ENCODE measurements at regions not wholly inside any gene's neighbourhood (a gene's known extent, or its start where the extent isn't known, plus 50 kb on each side); places are given as distances from the start of the nearest gene placed in this dataset.

- Histone ChIP-seq H3K4me3 (ENCODE audit: low read depth in 1 of 5, low read length in 5 of 5) (no peak overlapping the region), H3K9me3 (ENCODE audit: control insufficient read depth in 5 of 5, low read length in 5 of 5) (no peaks in the 10 kb centered on the region)
Observed at GRCh38 chr4:28709891-28710290, 1849.2 kb downstream of the STIM2 start.

GRCh38 chr4:28723371-28723770, 1862.7 kb downstream of the STIM2 start:
- no peaks in the 10 kb centered on the region for H3K4me1 ChIP-seq (ENCODE audit: control insufficient read depth in 5 of 5, insufficient read depth in 5 of 5, low read length in 5 of 5)
- H3K36me3 ChIP-seq (ENCODE audit: control insufficient read depth in 5 of 5, insufficient read depth in 5 of 5, low read length in 5 of 5), result no peaks in the 10 kb centered on the region
- no peak overlapping the region for H3K9ac ChIP-seq (ENCODE audit: low read length in 5 of 5)
- peaks cover 0 to 3% (median 0%) of the 10 kb centered on the region in 5 donors for H3K9me3 ChIP-seq (ENCODE audit: control insufficient read depth in 5 of 5, low read length in 5 of 5)
- no peak overlapping the region for H3K27ac ChIP-seq (ENCODE audit: low read depth, low read length)
- H3K4me3 ChIP-seq (ENCODE audit: low read depth in 1 of 5, low read length in 5 of 5), result no peak overlapping the region
- H3K27me3 ChIP-seq (ENCODE audit: control insufficient read depth in 5 of 5, insufficient read depth in 4 of 5, low read length in 5 of 5), result no peaks in the 10 kb centered on the region

More at GRCh38 chr4:28709891-28710290, 1849.2 kb downstream of the STIM2 start:
- Histone ChIP-seq H3K27ac (ENCODE audit: low read depth, low read length) (no peak overlapping the region), H3K9ac (ENCODE audit: low read length in 5 of 5) (no peak overlapping the region), H3K27me3 (ENCODE audit: control insufficient read depth in 5 of 5, insufficient read depth in 4 of 5, low read length in 5 of 5) (no peaks in the 10 kb centered on the region), H3K4me1 (ENCODE audit: control insufficient read depth in 5 of 5, insufficient read depth in 5 of 5, low read length in 5 of 5) (no peaks in the 10 kb centered on the region), H3K36me3 (ENCODE audit: control insufficient read depth in 5 of 5, insufficient read depth in 5 of 5, low read length in 5 of 5) (no peaks in the 10 kb centered on the region)

GRCh38 chr4:28724239-28724638, 1863.6 kb downstream of the STIM2 start:
- H3K4me1 ChIP-seq (ENCODE audit: control insufficient read depth in 5 of 5, insufficient read depth in 5 of 5, low read length in 5 of 5), result no peaks in the 10 kb centered on the region
- no peaks in the 10 kb centered on the region for H3K27me3 ChIP-seq (ENCODE audit: control insufficient read depth in 5 of 5, insufficient read depth in 4 of 5, low read length in 5 of 5)
- peaks cover 0 to 3% (median 0%) of the 10 kb centered on the region in 5 donors for H3K9me3 ChIP-seq (ENCODE audit: control insufficient read depth in 5 of 5, low read length in 5 of 5)
- no peak overlapping the region for H3K27ac ChIP-seq (ENCODE audit: low read depth, low read length)
- H3K9ac ChIP-seq (ENCODE audit: low read length in 5 of 5), result no peak overlapping the region
- H3K36me3 ChIP-seq (ENCODE audit: control insufficient read depth in 5 of 5, insufficient read depth in 5 of 5, low read length in 5 of 5), result no peaks in the 10 kb centered on the region
- H3K4me3 ChIP-seq (ENCODE audit: low read depth in 1 of 5, low read length in 5 of 5), result no peak overlapping the region

GRCh38 chr4:28730304-28730703, 1869.7 kb downstream of the STIM2 start:
- no peak overlapping the region for H3K27ac ChIP-seq (ENCODE audit: low read depth, low read length)
- peaks cover 0 to 3% (median 0%) of the 10 kb centered on the region in 5 donors for H3K9me3 ChIP-seq (ENCODE audit: control insufficient read depth in 5 of 5, low read length in 5 of 5)

GRCh38 chr4:28744066-28744465, 1883.4 kb downstream of the STIM2 start:
- Histone ChIP-seq H3K27ac (ENCODE audit: low read depth, low read length) (no peak overlapping the region), H3K27me3 (ENCODE audit: control insufficient read depth in 5 of 5, insufficient read depth in 4 of 5, low read length in 5 of 5) (no peaks in the 10 kb centered on the region), H3K36me3 (ENCODE audit: control insufficient read depth in 5 of 5, insufficient read depth in 5 of 5, low read length in 5 of 5) (no peaks in the 10 kb centered on the region), H3K4me1 (ENCODE audit: control insufficient read depth in 5 of 5, insufficient read depth in 5 of 5, low read length in 5 of 5) (no peaks in the 10 kb centered on the region), H3K9ac (ENCODE audit: low read length in 5 of 5) (no peak overlapping the region), H3K9me3 (ENCODE audit: control insufficient read depth in 5 of 5, low read length in 5 of 5) (no peaks in the 10 kb centered on the region), H3K4me3 (ENCODE audit: low read depth in 1 of 5, low read length in 5 of 5) (no peak overlapping the region)

More at GRCh38 chr4:28730304-28730703, 1869.7 kb downstream of the STIM2 start:
- Histone ChIP-seq H3K27me3 (ENCODE audit: control insufficient read depth in 5 of 5, insufficient read depth in 4 of 5, low read length in 5 of 5) (no peaks in the 10 kb centered on the region), H3K4me1 (ENCODE audit: control insufficient read depth in 5 of 5, insufficient read depth in 5 of 5, low read length in 5 of 5) (no peaks in the 10 kb centered on the region), H3K4me3 (ENCODE audit: low read depth in 1 of 5, low read length in 5 of 5) (no peak overlapping the region), H3K36me3 (ENCODE audit: control insufficient read depth in 5 of 5, insufficient read depth in 5 of 5, low read length in 5 of 5) (no peaks in the 10 kb centered on the region), H3K9ac (ENCODE audit: low read length in 5 of 5) (no peak overlapping the region)

GRCh38 chr4:28754376-28754775, 1893.7 kb downstream of the STIM2 start:
- Histone ChIP-seq H3K27ac (ENCODE audit: low read depth, low read length) (no peak overlapping the region), H3K4me1 (ENCODE audit: control insufficient read depth in 5 of 5, insufficient read depth in 5 of 5, low read length in 5 of 5) (no peaks in the 10 kb centered on the region), H3K9me3 (ENCODE audit: control insufficient read depth in 5 of 5, low read length in 5 of 5) (no peaks in the 10 kb centered on the region), H3K36me3 (ENCODE audit: control insufficient read depth in 5 of 5, insufficient read depth in 5 of 5, low read length in 5 of 5) (no peaks in the 10 kb centered on the region), H3K27me3 (ENCODE audit: control insufficient read depth in 5 of 5, insufficient read depth in 4 of 5, low read length in 5 of 5) (no peaks in the 10 kb centered on the region), H3K4me3 (ENCODE audit: low read depth in 1 of 5, low read length in 5 of 5) (no peak overlapping the region), H3K9ac (ENCODE audit: low read length in 5 of 5) (no peak overlapping the region)

- H3K4me3 ChIP-seq (ENCODE audit: low read depth in 1 of 5, low read length in 5 of 5), result no peak overlapping the region
- no peaks in the 10 kb centered on the region for H3K36me3 ChIP-seq (ENCODE audit: control insufficient read depth in 5 of 5, insufficient read depth in 5 of 5, low read length in 5 of 5)
- no peaks in the 10 kb centered on the region for H3K9me3 ChIP-seq (ENCODE audit: control insufficient read depth in 5 of 5, low read length in 5 of 5)
- no peak overlapping the region for H3K9ac ChIP-seq (ENCODE audit: low read length in 5 of 5)
- no peak overlapping the region for H3K27ac ChIP-seq (ENCODE audit: low read depth, low read length)
- H3K27me3 ChIP-seq (ENCODE audit: control insufficient read depth in 5 of 5, insufficient read depth in 4 of 5, low read length in 5 of 5), result no peaks in the 10 kb centered on the region
- no peaks in the 10 kb centered on the region for H3K4me1 ChIP-seq (ENCODE audit: control insufficient read depth in 5 of 5, insufficient read depth in 5 of 5, low read length in 5 of 5)
Observed at GRCh38 chr4:28755081-28755480, 1894.4 kb downstream of the STIM2 start.

GRCh38 chr4:28759064-28759463, 1898.4 kb downstream of the STIM2 start:
- Histone ChIP-seq H3K9me3 (ENCODE audit: control insufficient read depth in 5 of 5, low read length in 5 of 5) (no peaks in the 10 kb centered on the region), H3K27me3 (ENCODE audit: control insufficient read depth in 5 of 5, insufficient read depth in 4 of 5, low read length in 5 of 5) (no peaks in the 10 kb centered on the region), H3K27ac (ENCODE audit: low read depth, low read length) (no peak overlapping the region), H3K4me3 (ENCODE audit: low read depth in 1 of 5, low read length in 5 of 5) (no peak overlapping the region), H3K9ac (ENCODE audit: low read length in 5 of 5) (no peak overlapping the region), H3K36me3 (ENCODE audit: control insufficient read depth in 5 of 5, insufficient read depth in 5 of 5, low read length in 5 of 5) (no peaks in the 10 kb centered on the region), H3K4me1 (ENCODE audit: control insufficient read depth in 5 of 5, insufficient read depth in 5 of 5, low read length in 5 of 5) (no peaks in the 10 kb centered on the region)

GRCh38 chr4:28760003-28760402, 1899.4 kb downstream of the STIM2 start:
- H3K27ac ChIP-seq (ENCODE audit: low read depth, low read length), result no peak overlapping the region
- H3K36me3 ChIP-seq (ENCODE audit: control insufficient read depth in 5 of 5, insufficient read depth in 5 of 5, low read length in 5 of 5), result no peaks in the 10 kb centered on the region
- H3K9me3 ChIP-seq (ENCODE audit: control insufficient read depth in 5 of 5, low read length in 5 of 5), result no peaks in the 10 kb centered on the region
- H3K9ac ChIP-seq (ENCODE audit: low read length in 5 of 5), result no peak overlapping the region
- H3K27me3 ChIP-seq (ENCODE audit: control insufficient read depth in 5 of 5, insufficient read depth in 4 of 5, low read length in 5 of 5), result no peaks in the 10 kb centered on the region
- H3K4me3 ChIP-seq (ENCODE audit: low read depth in 1 of 5, low read length in 5 of 5), result no peak overlapping the region
- no peaks in the 10 kb centered on the region for H3K4me1 ChIP-seq (ENCODE audit: control insufficient read depth in 5 of 5, insufficient read depth in 5 of 5, low read length in 5 of 5)

GRCh38 chr4:28772066-28772465, 1911.4 kb downstream of the STIM2 start:
- H3K4me1 ChIP-seq (ENCODE audit: control insufficient read depth in 5 of 5, insufficient read depth in 5 of 5, low read length in 5 of 5), result no peaks in the 10 kb centered on the region
- no peak overlapping the region for H3K27ac ChIP-seq (ENCODE audit: low read depth, low read length)

GRCh38 chr4:28772788-28773187, 1912.1 kb downstream of the STIM2 start:
- no peak overlapping the region for H3K27ac ChIP-seq (ENCODE audit: low read depth, low read length)
- H3K9ac ChIP-seq (ENCODE audit: low read length in 5 of 5), result no peak overlapping the region

More at GRCh38 chr4:28772066-28772465, 1911.4 kb downstream of the STIM2 start:
- no peaks in the 10 kb centered on the region for H3K27me3 ChIP-seq (ENCODE audit: control insufficient read depth in 5 of 5, insufficient read depth in 4 of 5, low read length in 5 of 5)
- no peak overlapping the region for H3K9ac ChIP-seq (ENCODE audit: low read length in 5 of 5)
- no peaks in the 10 kb centered on the region for H3K36me3 ChIP-seq (ENCODE audit: control insufficient read depth in 5 of 5, insufficient read depth in 5 of 5, low read length in 5 of 5)
- no peak overlapping the region for H3K4me3 ChIP-seq (ENCODE audit: low read depth in 1 of 5, low read length in 5 of 5)
- peaks cover 0 to 8% (median 0%) of the 10 kb centered on the region in 5 donors for H3K9me3 ChIP-seq (ENCODE audit: control insufficient read depth in 5 of 5, low read length in 5 of 5)

More at GRCh38 chr4:28772788-28773187, 1912.1 kb downstream of the STIM2 start:
- H3K9me3 ChIP-seq (ENCODE audit: control insufficient read depth in 5 of 5, low read length in 5 of 5), result peaks cover 0 to 8% (median 0%) of the 10 kb centered on the region in 5 donors
- no peaks in the 10 kb centered on the region for H3K36me3 ChIP-seq (ENCODE audit: control insufficient read depth in 5 of 5, insufficient read depth in 5 of 5, low read length in 5 of 5)
- H3K4me1 ChIP-seq (ENCODE audit: control insufficient read depth in 5 of 5, insufficient read depth in 5 of 5, low read length in 5 of 5), result no peaks in the 10 kb centered on the region
- no peaks in the 10 kb centered on the region for H3K27me3 ChIP-seq (ENCODE audit: control insufficient read depth in 5 of 5, insufficient read depth in 4 of 5, low read length in 5 of 5)
- H3K4me3 ChIP-seq (ENCODE audit: low read depth in 1 of 5, low read length in 5 of 5), result no peak overlapping the region
